ENCODE measurements at regions not wholly inside any gene's neighbourhood (a gene's known extent, or its start where the extent isn't known, plus 50 kb on each side); places are given as distances from the start of the nearest gene placed in this dataset.

DNA sequence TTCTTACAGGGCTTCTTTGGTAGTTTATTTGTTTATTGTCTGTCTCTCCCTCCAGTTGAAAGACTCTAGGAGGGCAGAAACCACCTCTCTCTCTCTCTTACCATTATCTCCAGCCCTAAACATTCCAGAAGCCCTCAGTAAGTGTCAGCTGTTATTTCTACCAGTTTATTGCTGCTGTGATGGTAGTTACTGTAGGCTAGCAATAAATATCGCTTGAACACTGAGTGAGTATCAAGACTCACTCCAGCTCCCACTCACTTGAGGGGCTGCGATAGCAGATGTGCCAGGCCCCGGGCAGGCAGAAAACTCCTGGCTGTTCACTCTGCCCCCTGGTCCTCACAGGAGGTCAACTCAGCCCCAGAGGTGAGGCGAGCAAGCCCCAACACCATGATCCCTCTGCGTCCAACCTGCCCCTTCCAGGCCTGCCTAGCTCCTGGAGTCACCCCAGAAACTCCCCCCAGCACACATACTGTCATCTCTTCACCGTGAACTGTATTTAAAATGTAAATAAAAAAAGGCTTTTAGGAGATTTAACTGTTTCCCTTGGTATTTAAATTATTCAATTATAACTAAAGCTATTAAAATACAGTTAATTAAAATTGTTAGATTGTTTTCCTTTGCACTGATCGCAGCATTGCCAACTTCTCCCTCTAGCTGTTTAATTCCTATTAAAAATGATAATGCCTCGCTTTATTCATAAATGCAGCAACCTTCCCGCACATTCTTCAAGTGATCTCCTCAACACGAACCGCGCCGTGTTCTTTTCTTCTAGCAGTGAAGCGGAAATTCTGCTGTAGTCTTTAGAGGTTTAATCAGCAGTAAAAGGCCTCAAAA, 321.1 kb upstream of the ZMIZ1 start:
- H3K36me3 ChIP-seq (ENCODE audit: control insufficient read depth, insufficient read depth, low read length): no peaks in the 10 kb centered on the region
- peaks cover 2% of the 10 kb centered on the region for H3K27me3 ChIP-seq (ENCODE audit: control insufficient read depth, insufficient read depth, low read length)
- no peak for DNase-seq (ENCODE audit: low read depth)
- TF ChIP-seq, protein P1, sequence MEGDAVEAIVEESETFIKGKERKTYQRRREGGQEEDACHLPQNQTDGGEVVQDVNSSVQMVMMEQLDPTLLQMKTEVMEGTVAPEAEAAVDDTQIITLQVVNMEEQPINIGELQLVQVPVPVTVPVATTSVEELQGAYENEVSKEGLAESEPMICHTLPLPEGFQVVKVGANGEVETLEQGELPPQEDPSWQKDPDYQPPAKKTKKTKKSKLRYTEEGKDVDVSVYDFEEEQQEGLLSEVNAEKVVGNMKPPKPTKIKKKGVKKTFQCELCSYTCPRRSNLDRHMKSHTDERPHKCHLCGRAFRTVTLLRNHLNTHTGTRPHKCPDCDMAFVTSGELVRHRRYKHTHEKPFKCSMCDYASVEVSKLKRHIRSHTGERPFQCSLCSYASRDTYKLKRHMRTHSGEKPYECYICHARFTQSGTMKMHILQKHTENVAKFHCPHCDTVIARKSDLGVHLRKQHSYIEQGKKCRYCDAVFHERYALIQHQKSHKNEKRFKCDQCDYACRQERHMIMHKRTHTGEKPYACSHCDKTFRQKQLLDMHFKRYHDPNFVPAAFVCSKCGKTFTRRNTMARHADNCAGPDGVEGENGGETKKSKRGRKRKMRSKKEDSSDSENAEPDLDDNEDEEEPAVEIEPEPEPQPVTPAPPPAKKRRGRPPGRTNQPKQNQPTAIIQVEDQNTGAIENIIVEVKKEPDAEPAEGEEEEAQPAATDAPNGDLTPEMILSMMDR (IDR thresholded peaks at IDR 0.05; ENCODE audit: insufficient read depth, low read length, poor library complexity, severe bottlenecking): no peak
- no peak overlapping the region for H3K4me3 ChIP-seq (ENCODE audit: low read depth, low read length)

DNA sequence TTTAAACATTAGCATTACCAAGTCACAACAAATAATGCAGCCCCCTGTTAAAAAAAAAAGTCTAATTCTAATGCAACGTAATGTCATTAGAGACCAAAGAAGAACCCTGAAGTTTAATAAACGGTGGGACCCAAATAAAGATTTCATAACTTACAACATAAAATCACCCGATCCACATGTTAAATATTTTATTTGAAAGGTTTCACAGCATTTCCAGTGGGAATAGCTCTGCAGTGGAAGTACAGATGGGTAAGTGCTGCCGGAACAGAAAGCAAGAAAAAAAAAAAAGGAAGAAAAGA, 320.6 kb upstream of the ZMIZ1 start:
- Histone ChIP-seq H3K27me3 (ENCODE audit: control insufficient read depth, insufficient read depth, low read length) (peaks cover 2% of the 10 kb centered on the region), H3K4me3 (ENCODE audit: low read depth, low read length) (no peak overlapping the region), H3K36me3 (ENCODE audit: control insufficient read depth, insufficient read depth, low read length) (no peaks in the 10 kb centered on the region)
- DNase-seq (ENCODE audit: low read depth): no peak
- TF ChIP-seq, protein P1 (IDR thresholded peaks at IDR 0.05; ENCODE audit: insufficient read depth, low read length, poor library complexity, severe bottlenecking): no peak

DNA sequence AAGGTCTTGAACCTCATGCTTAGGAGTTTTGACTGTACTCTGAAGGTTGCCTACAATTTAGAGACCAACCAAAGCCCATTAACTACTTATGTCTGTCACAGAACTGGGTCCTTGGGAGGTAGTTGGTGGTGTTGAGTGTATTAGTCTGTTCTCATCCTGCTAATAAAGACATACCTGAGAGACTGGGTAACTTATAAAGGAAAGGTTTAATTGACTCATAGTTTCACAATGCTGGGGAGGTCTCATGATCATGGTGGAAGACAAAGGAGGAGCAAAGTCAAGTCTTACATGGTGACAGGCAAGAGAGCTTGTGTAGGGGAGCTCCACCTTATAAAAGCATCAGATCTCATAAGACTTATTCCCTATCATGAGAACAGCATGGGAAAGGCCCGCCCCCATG, 319.6 kb upstream of the ZMIZ1 start:
- TF ChIP-seq, protein P1 (IDR thresholded peaks at IDR 0.05; ENCODE audit: insufficient read depth, low read length, poor library complexity, severe bottlenecking): no peak
- no peaks in the 10 kb centered on the region for H3K36me3 ChIP-seq (ENCODE audit: control insufficient read depth, insufficient read depth, low read length)
- DNase-seq (ENCODE audit: low read depth): no peak
- no peak overlapping the region for H3K4me3 ChIP-seq (ENCODE audit: low read depth, low read length)
- H3K27me3 ChIP-seq (ENCODE audit: control insufficient read depth, insufficient read depth, low read length): peaks cover 2% of the 10 kb centered on the region

DNA sequence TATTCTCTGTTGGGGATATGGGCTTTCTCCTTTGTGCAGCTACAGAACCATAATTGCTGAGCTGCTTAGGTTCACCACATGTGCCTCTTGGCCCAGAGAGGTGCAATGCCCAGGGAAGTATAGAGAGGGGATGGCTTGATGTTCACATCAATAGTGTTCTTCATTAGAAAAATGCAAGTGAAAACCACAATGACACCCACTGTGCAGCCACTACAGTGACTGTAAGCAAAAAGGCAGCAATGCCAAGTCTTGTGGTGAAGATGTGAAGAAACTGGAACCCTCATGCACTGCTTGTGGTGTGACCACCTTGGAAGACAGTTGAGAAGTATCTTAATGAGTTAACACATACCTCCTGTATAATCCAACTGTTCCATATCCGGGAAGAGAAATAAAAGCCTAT, 318.9 kb upstream of the ZMIZ1 start:
- H3K36me3 ChIP-seq (ENCODE audit: control insufficient read depth, insufficient read depth, low read length): no peaks in the 10 kb centered on the region
- H3K4me3 ChIP-seq (ENCODE audit: low read depth, low read length): no peak overlapping the region
- DNase-seq (ENCODE audit: low read depth): no peak
- H3K27me3 ChIP-seq (ENCODE audit: control insufficient read depth, insufficient read depth, low read length): peaks cover 2% of the 10 kb centered on the region
- TF ChIP-seq, protein P1 (IDR thresholded peaks at IDR 0.05; ENCODE audit: insufficient read depth, low read length, poor library complexity, severe bottlenecking): no peak

DNA sequence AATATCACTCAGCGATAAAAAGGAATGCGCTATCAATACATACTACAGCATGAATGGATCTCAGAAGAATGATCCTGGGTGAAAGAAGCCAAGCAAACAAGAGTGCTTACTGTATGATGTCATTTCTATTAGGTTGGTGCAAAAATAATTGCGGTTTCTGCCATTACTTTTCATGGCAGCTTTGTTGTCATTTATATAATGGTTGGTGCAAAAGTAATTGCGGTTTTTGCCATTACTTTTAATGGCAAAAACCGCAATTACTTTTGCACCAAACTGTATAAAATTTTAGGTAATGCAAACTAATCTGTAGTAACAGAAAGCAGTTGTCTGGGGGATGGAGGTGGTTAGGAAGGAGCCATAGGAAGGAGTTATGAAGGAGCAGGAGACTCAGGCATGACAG, 318.3 kb upstream of the ZMIZ1 start:
- TF ChIP-seq, protein P1 (IDR thresholded peaks at IDR 0.05; ENCODE audit: insufficient read depth, low read length, poor library complexity, severe bottlenecking): no peak
- DNase-seq (ENCODE audit: low read depth): no peak
- Histone ChIP-seq H3K4me3 (ENCODE audit: low read depth, low read length) (no peak overlapping the region), H3K27me3 (ENCODE audit: control insufficient read depth, insufficient read depth, low read length) (peaks cover 2% of the 10 kb centered on the region), H3K36me3 (ENCODE audit: control insufficient read depth, insufficient read depth, low read length) (no peaks in the 10 kb centered on the region)

DNA sequence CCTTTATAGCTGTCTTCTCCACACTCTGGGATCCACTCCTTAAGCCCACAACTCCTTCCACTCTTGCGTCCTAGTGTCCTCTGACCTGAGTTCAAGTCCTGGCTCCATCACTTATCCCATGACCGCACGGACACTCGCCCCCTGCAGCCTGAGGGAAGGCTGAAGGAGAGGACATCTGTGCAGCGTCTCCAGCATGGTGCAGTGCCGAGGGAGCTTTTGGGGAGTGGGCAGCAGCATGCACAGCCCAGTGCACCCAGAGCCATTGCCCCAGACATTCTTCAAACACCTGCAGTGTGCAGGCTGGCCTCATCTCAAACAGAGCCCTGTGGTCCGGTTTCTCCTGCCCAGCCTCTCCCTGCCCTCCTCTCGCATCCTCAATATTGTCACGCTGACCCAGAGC, 317.1 kb upstream of the ZMIZ1 start:
- H3K4me3 ChIP-seq (ENCODE audit: low read depth, low read length): no peak overlapping the region
- H3K27me3 ChIP-seq (ENCODE audit: control insufficient read depth, insufficient read depth, low read length): peaks cover 2% of the 10 kb centered on the region
- no peaks in the 10 kb centered on the region for H3K36me3 ChIP-seq (ENCODE audit: control insufficient read depth, insufficient read depth, low read length)
- DNase-seq (ENCODE audit: low read depth): no peak
- TF ChIP-seq, protein P1 (IDR thresholded peaks at IDR 0.05; ENCODE audit: insufficient read depth, low read length, poor library complexity, severe bottlenecking): no peak
